Prostate gland (tissue), 2 donors: ENCODE measurements at regions not wholly inside any gene's neighbourhood (a gene's known extent, or its start where the extent isn't known, plus 50 kb on each side); places are given as distances from the start of the nearest gene placed in this dataset.

Experiments
- POLR2A ChIP-seq: fragments of 450-650 bp; IDR thresholded peaks from one replicate; pipeline ENCODE4 v1.6.1; 2016; ENCODE audit warnings: antibody characterized with exemption, mild to moderate bottlenecking
- POLR2AphosphoS5 ChIP-seq: sonication (generic); formaldehyde crosslinking; IDR thresholded peaks from one replicate; pipeline ENCODE4 v1.6.1; 2017; ENCODE audit warnings: antibody characterized with exemption
- TF ChIP-seq, protein P1 (sequence below), 4 experiments: fragments of 200-600 bp in 2 of 4; fragments of 450-650 bp in 2 of 4; sonication (generic) in 2 of 4; IDR thresholded peaks; 1 replicate in 3 of 4; 2 replicates in 1 of 4; pipeline ENCODE4 v1.5.1; 2016 to 2019; ENCODE audit warnings: antibody characterized with exemption in 4 of 4, mild to moderate bottlenecking in 2 of 4, moderate library complexity in 2 of 4

DNA sequence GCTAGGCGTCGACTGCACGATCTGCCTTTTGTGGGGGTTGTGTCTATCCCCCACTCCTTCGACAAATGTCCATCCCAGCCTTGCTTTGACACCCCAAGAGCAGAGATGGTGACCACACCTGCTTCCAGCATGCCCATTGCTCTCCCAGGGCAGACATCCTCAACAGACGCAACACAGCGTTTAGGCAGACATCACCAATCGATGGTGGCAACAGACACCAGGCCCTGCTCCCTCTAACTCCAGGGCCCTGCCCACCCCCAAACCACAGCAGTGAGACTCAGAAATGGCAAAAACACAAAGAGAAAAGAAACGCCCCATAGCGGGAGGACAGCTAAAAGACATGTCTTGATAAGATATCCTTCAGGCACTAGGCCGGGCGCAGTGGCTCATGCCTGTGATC is 150.9 kb downstream of the CRYBB2 start:
- TF ChIP-seq POLR2A (no peak), POLR2AphosphoS5 (no peak)
- TF ChIP-seq, protein P1, sequence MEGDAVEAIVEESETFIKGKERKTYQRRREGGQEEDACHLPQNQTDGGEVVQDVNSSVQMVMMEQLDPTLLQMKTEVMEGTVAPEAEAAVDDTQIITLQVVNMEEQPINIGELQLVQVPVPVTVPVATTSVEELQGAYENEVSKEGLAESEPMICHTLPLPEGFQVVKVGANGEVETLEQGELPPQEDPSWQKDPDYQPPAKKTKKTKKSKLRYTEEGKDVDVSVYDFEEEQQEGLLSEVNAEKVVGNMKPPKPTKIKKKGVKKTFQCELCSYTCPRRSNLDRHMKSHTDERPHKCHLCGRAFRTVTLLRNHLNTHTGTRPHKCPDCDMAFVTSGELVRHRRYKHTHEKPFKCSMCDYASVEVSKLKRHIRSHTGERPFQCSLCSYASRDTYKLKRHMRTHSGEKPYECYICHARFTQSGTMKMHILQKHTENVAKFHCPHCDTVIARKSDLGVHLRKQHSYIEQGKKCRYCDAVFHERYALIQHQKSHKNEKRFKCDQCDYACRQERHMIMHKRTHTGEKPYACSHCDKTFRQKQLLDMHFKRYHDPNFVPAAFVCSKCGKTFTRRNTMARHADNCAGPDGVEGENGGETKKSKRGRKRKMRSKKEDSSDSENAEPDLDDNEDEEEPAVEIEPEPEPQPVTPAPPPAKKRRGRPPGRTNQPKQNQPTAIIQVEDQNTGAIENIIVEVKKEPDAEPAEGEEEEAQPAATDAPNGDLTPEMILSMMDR (IDR thresholded peaks at IDR 0.05): no peak
